ENCODE measurements at regions not wholly inside any gene's neighbourhood (a gene's known extent, or its start where the extent isn't known, plus 50 kb on each side); places are given as distances from the start of the nearest gene placed in this dataset.

DNA sequence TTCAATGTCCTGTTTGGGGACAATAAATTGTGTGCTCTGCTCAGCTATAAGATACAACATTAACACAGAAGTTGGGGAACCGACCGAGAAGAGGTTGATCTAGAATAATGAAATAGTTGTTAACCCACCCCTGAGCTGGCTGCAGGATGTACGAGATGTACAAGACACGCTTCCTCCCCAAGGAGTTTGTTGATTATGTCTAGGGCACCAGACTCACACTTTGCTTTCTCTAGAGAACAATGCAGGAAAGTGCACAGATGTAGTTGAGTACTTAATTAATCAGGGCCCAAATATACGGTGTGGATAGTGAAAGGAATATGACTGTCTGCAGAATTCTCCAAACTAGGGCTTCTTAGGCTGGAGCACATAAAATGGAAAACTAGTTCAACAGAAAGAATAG, 415.2 kb upstream of the TNP1 start:
- TF ChIP-seq POLR2AphosphoS5 (IDR thresholded peaks at IDR 0.05) = no peak
- TF ChIP-seq, protein P1, sequence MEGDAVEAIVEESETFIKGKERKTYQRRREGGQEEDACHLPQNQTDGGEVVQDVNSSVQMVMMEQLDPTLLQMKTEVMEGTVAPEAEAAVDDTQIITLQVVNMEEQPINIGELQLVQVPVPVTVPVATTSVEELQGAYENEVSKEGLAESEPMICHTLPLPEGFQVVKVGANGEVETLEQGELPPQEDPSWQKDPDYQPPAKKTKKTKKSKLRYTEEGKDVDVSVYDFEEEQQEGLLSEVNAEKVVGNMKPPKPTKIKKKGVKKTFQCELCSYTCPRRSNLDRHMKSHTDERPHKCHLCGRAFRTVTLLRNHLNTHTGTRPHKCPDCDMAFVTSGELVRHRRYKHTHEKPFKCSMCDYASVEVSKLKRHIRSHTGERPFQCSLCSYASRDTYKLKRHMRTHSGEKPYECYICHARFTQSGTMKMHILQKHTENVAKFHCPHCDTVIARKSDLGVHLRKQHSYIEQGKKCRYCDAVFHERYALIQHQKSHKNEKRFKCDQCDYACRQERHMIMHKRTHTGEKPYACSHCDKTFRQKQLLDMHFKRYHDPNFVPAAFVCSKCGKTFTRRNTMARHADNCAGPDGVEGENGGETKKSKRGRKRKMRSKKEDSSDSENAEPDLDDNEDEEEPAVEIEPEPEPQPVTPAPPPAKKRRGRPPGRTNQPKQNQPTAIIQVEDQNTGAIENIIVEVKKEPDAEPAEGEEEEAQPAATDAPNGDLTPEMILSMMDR (IDR thresholded peaks at IDR 0.05) = no peak
